Central memory CD8-positive, alpha-beta T cell (primary cell): ENCODE measurements at regions not wholly inside any gene's neighbourhood (a gene's known extent, or its start where the extent isn't known, plus 50 kb on each side); places are given as distances from the start of the nearest gene placed in this dataset.
"Not testable (repeated sequence)": the region's sequence is repeated elsewhere in the genome, so short reads cannot be mapped to it uniquely, and the experiment has no call there.

Experiments
- ATAC-seq: fragments of 150-1000 bp; cut with Tn5 transposase; replicated peaks from 2 replicates; pipeline ENCODE4 v1.10.0; 2022; ENCODE audit warnings: mild to moderate bottlenecking, moderate FRiP score, moderate number of reproducible peaks; ENCODE audit not compliant: poor library complexity, severe bottlenecking; ENCODE audit errors: extremely low read depth
- DNase-seq, 2 donors: peaks; one replicate each; pipeline ENCODE4 v3.0.0; 2021; ENCODE audit warnings: low spot score in 2 of 2
- H3K27ac Mint-ChIP-seq: one replicate; pipeline ENCODE4 v1.8.0; 2022; ENCODE audit warnings: low read depth, mild to moderate bottlenecking, moderate library complexity, mixed read lengths
- H3K27me3 Mint-ChIP-seq: one replicate; pipeline ENCODE4 v1.8.0; 2022; ENCODE audit warnings: mixed read lengths
- H3K36me3 Mint-ChIP-seq: one replicate; pipeline ENCODE4 v1.8.0; 2022; ENCODE audit warnings: mild to moderate bottlenecking, moderate library complexity, mixed read lengths; ENCODE audit not compliant: insufficient read depth
- H3K4me1 Mint-ChIP-seq: one replicate; pipeline ENCODE4 v1.8.0; 2022; ENCODE audit warnings: mixed read lengths
- H3K4me3 Mint-ChIP-seq: one replicate; pipeline ENCODE4 v1.8.0; 2022; ENCODE audit warnings: mild to moderate bottlenecking, moderate library complexity, mixed read lengths
- H3K9me3 Mint-ChIP-seq: one replicate; pipeline ENCODE4 v1.8.0; 2022; ENCODE audit warnings: mixed read lengths

DNA sequence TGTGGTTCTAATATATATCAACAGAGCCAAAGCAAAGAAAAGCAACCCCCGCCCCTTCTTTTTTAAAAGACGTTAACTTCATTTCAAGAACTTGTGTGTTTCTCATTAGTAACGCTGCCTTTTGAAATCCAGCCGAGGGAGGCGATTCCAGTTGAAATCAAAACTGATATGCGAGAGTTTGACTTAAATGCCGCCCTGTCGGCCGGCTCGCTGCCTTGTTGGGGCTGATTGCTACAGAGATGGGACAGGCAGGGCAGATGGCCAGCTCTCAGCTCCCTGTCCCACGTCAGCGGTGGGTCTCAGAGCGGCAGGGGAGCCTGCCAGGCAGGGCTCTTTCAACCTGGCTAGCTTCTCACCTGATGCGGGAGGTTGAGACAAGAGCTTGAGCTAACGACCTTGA lies 51.9 kb upstream of the ALX4 start:
- Mint-ChIP-seq H3K4me3 (no peak overlapping the region), H3K27me3 (peaks cover 57% of the 10 kb centered on the region), H3K4me1 (no peaks in the 10 kb centered on the region), H3K27ac (no peak overlapping the region), H3K36me3 (no peaks in the 10 kb centered on the region), H3K9me3 (no peaks in the 10 kb centered on the region)
- ATAC-seq, result no peak
- no peak for DNase-seq

DNA sequence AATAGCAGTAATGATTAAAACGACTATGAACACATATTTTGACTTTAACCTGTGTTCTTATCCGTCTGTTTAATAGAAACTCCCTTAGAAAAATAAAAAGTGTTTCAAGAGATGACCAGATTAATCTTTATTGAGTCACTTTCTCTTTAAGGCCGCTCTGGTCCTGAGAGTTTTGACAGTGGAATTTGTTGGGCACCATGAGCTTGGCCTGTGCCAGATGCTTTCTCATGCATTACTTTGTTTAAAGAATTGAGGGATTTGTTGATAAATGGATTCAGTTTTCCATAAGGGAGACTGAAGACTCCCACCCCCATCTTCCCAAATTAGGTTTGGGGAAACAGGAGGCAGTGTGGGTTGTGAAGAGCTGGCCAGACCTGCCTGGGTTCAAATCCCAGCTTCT lies 53.2 kb upstream of the ALX4 start:
- no peak overlapping the region for H3K27ac Mint-ChIP-seq
- ATAC-seq (no peak), DNase-seq (no peak)
- H3K36me3 Mint-ChIP-seq, result no peaks in the 10 kb centered on the region
- H3K9me3 Mint-ChIP-seq, result no peaks in the 10 kb centered on the region
- H3K4me3 Mint-ChIP-seq, result no peak overlapping the region
- no peaks in the 10 kb centered on the region for H3K4me1 Mint-ChIP-seq
- H3K27me3 Mint-ChIP-seq, result peaks cover 65% of the 10 kb centered on the region

DNA sequence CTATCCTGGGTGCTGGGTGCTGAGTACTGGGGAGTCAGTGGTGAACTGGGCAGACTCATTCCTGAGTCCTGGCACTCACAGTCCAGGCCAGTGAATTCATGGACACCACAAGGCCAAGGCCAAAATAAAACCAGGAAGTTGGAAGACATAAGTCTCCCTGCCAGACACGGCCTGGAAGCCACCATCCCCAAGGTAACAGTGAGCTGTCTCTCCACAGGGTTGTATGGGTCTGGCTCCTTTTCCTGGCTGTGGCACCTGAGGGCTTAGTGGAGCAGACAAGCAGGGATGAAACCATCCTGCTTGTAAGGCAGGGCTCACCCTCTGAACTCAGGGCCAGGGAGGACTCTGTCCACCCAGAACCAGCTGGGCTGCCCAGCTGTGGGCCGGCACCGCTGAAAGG lies 54.7 kb upstream of the ALX4 start:
- Mint-ChIP-seq H3K9me3 (no peaks in the 10 kb centered on the region), H3K27me3 (peaks cover 52% of the 10 kb centered on the region), H3K36me3 (no peaks in the 10 kb centered on the region), H3K4me1 (no peaks in the 10 kb centered on the region), H3K4me3 (no peak overlapping the region), H3K27ac (no peak overlapping the region)
- DNase-seq, result no peak
- ATAC-seq, result no peak

GRCh38 chr11:44365616-44366015 lies 55.7 kb upstream of the ALX4 start:
- Mint-ChIP-seq H3K36me3 (no peaks in the 10 kb centered on the region), H3K4me3 (no peak overlapping the region), H3K9me3 (no peaks in the 10 kb centered on the region), H3K4me1 (no peaks in the 10 kb centered on the region), H3K27ac (no peak overlapping the region), H3K27me3 (peaks cover 52% of the 10 kb centered on the region)
- no peak for ATAC-seq
- no peak for DNase-seq

DNA sequence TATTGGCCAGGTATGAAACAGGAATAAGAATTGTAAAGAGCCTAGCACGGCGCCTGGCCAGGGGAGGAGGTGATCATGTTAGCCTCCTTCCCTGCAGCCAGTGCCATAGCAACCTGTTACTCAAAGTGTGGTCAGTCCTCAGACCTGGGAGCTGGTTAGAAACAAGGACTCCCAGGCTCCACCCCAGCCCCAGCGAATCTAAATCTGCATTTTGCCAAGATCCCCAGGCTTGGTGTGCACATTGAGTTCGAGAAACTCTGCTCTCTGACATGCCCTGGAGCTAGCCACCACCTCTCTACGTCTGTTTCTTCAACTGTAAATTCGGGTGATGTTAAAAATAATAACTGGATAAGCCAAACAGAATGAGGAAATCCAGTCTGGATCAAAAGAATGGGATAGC lies 56.1 kb upstream of the ALX4 start:
- no peak overlapping the region for H3K4me3 Mint-ChIP-seq
- H3K36me3 Mint-ChIP-seq, result no peaks in the 10 kb centered on the region
- DNase-seq (no peak), ATAC-seq (no peak)
- no peak overlapping the region for H3K27ac Mint-ChIP-seq
- peaks cover 52% of the 10 kb centered on the region for H3K27me3 Mint-ChIP-seq
- no peaks in the 10 kb centered on the region for H3K9me3 Mint-ChIP-seq
- H3K4me1 Mint-ChIP-seq, result no peaks in the 10 kb centered on the region

DNA sequence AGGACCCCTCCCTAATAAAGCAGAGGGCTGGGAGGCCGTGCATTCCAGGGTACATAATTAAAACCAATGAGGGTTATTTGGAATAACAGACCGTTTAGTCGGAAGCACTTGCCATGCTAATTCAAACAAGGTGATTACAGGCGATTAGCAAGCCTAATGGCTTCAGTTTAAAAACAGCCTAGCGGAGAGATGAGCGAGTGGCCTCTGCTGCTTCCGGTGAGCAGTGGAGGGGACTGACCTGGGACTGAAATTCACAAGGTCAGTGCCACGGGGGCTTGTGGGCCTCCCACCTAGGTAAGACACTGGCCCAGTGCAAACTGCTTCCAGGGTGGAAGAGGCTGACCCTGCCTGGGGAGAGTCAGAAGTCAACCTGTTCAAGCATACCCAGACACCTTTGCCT lies 56.8 kb upstream of the ALX4 start:
- DNase-seq, result no peak
- no peak for ATAC-seq
- no peak overlapping the region for H3K27ac Mint-ChIP-seq
- no peak overlapping the region for H3K4me3 Mint-ChIP-seq
- H3K36me3 Mint-ChIP-seq, result no peaks in the 10 kb centered on the region
- H3K9me3 Mint-ChIP-seq, result no peaks in the 10 kb centered on the region
- no peaks in the 10 kb centered on the region for H3K4me1 Mint-ChIP-seq
- H3K27me3 Mint-ChIP-seq, result peaks cover 52% of the 10 kb centered on the region

DNA sequence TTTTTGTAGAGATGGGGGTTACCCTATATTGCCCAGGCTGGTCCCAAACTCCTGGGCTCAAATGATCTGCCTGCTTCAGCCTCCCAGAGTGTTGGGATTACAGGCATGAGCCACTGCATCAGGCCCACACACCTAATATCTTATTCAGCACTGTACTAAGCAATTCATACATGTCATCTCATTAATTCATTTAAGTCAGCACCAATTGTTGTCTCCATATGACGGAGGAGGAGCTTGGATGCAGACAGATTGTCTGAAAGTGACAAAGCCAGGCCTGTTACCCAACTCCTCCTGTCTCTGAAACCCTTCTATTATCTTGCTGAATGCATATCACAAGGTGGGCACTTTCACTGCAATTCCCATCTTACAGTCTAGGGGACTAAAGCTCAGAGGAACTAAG lies 57.5 kb upstream of the ALX4 start:
- peaks cover 48% of the 10 kb centered on the region for H3K27me3 Mint-ChIP-seq

GRCh38 chr11:44368886-44369285 lies 58.9 kb upstream of the ALX4 start:
- Mint-ChIP-seq H3K4me1 (no peaks in the 10 kb centered on the region), H3K27ac (no peak overlapping the region), H3K27me3 (peaks cover 34% of the 10 kb centered on the region), H3K36me3 (no peaks in the 10 kb centered on the region), H3K9me3 (no peaks in the 10 kb centered on the region), H3K4me3 (no peak overlapping the region)
- ATAC-seq (no peak), DNase-seq (no peak)

More for the DNA sequence above, 57.5 kb upstream of the ALX4 start:
- Mint-ChIP-seq H3K4me3 (no peak overlapping the region), H3K4me1 (no peaks in the 10 kb centered on the region), H3K36me3 (no peaks in the 10 kb centered on the region), H3K27ac (no peak overlapping the region), H3K9me3 (no peaks in the 10 kb centered on the region)
- ATAC-seq (no peak), DNase-seq (no peak)

DNA sequence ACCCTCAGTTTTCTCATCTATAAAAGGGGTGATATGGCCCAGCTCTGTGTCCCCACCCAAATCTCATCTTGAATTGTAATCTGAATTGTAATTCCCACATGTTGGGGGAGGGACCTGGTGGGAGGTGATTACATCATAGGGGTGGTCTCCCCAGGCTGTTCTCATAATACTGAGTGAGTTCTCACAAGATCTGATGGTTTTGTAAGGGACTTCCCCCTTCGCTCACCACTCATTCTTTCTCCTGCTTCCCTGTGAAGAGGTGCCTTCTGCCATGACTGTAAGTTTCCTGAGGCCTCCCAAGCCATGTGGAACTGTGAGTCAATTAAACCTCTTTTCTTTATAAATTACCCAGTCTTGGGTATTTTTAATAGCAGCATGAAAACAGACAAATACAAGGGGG lies 61.1 kb upstream of the ALX4 start:
- peaks cover 19% of the 10 kb centered on the region for H3K27me3 Mint-ChIP-seq
- H3K27ac Mint-ChIP-seq, H3K4me3 Mint-ChIP-seq, H3K36me3 Mint-ChIP-seq, ATAC-seq, H3K4me1 Mint-ChIP-seq, DNase-seq, H3K9me3 Mint-ChIP-seq: not testable (repeated sequence)

DNA sequence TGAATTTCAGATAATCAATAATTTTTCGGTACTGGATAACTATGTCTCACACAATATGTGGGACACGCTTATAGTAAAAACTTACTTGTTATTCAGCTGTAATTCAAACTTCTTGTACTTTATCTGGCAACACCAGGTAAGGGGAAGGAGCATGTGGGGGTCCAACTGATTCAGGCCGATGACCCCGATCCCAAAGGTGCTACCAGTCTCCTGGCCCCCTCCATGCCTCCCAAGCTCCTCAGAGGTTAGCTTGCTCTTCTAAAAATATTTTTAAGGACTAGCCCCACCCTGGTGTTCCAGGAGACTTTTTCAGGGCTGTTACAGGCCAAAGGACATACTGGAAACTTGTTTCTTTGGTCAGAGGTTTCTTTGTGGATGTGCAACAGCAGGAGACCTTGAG lies 61.8 kb upstream of the ALX4 start:
- Mint-ChIP-seq H3K4me3 (no peak overlapping the region), H3K27me3 (peaks cover 19% of the 10 kb centered on the region), H3K36me3 (peaks cover 1% of the 10 kb centered on the region), H3K4me1 (no peaks in the 10 kb centered on the region), H3K27ac (no peak overlapping the region), H3K9me3 (no peaks in the 10 kb centered on the region)
- ATAC-seq, result no peak
- DNase-seq, result no peak

GRCh38 chr11:44372989-44373388 lies 63.0 kb upstream of the ALX4 start:
- Mint-ChIP-seq H3K9me3 (no peaks in the 10 kb centered on the region), H3K4me1 (no peaks in the 10 kb centered on the region), H3K4me3 (no peak overlapping the region), H3K36me3 (peaks cover 2% of the 10 kb centered on the region), H3K27me3 (peaks cover 9% of the 10 kb centered on the region), H3K27ac (no peak overlapping the region)
- no peak for DNase-seq
- no peak for ATAC-seq

- Mint-ChIP-seq H3K4me1 (no peaks in the 10 kb centered on the region), H3K27me3 (peaks cover 9% of the 10 kb centered on the region), H3K36me3 (peaks cover 2% of the 10 kb centered on the region), H3K9me3 (no peaks in the 10 kb centered on the region), H3K27ac (no peak overlapping the region), H3K4me3 (no peak overlapping the region)
- DNase-seq, result no peak
- no peak for ATAC-seq
Measured at GRCh38 chr11:44374001-44374400, 64.1 kb upstream of the ALX4 start.

DNA sequence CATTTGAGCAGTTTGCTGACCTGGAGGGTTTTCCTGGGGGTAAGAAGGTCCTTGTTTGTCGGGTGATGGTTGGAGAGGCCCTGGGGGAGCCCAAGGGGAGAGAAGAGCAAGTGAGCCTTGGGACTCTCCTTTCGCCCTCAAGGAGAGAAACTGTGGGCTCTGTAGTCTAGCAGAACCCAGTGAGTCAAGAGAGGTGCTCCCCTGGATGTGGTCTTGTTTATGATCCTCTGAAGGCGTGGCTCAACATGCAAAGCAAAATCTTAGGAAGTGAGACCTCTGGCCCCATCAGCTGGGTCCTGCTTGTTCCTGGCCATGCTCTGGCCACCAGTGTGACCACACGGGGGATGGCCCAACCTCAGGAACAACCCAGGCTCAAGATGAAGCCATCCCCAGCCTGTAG lies 66.5 kb upstream of the ALX4 start:
- peaks cover 33% of the 10 kb centered on the region for H3K27me3 Mint-ChIP-seq
- H3K27ac Mint-ChIP-seq, result no peak overlapping the region
- no peak overlapping the region for H3K4me3 Mint-ChIP-seq
- ATAC-seq, result no peak
- H3K4me1 Mint-ChIP-seq, result no peaks in the 10 kb centered on the region
- no peak for DNase-seq
- H3K9me3 Mint-ChIP-seq, result no peaks in the 10 kb centered on the region
- peaks cover 2% of the 10 kb centered on the region for H3K36me3 Mint-ChIP-seq

GRCh38 chr11:44377121-44377520 lies 67.2 kb upstream of the ALX4 start:
- H3K36me3 Mint-ChIP-seq, result peaks cover 2% of the 10 kb centered on the region
- no peak overlapping the region for H3K27ac Mint-ChIP-seq
- no peak overlapping the region for H3K4me3 Mint-ChIP-seq
- H3K9me3 Mint-ChIP-seq, result no peaks in the 10 kb centered on the region
- no peaks in the 10 kb centered on the region for H3K4me1 Mint-ChIP-seq
- DNase-seq (no peak), ATAC-seq (no peak)
- H3K27me3 Mint-ChIP-seq, result peaks cover 40% of the 10 kb centered on the region
